Cardiac muscle cell (in vitro differentiated cells and primary cell): ENCODE measurements at regions not wholly inside any gene's neighbourhood (a gene's known extent, or its start where the extent isn't known, plus 50 kb on each side); places are given as distances from the start of the nearest gene placed in this dataset.

ENCODE experiments used
- DNase-seq, 2 donors: peaks; one replicate each; pipeline versions ENCODE4 v3.0.0 to v3.0.0-alpha.2; 2010 to 2017; ENCODE audit warnings: low read depth in 1 of 2, low spot score in 1 of 2
- H3K27ac ChIP-seq: fragments of 200-600 bp; sonication (generic); 2 replicates; pipeline ENCODE4 v1.5.1; 2016
- H3K27me3 ChIP-seq: fragments of 200-600 bp; sonication (generic); 2 replicates; pipeline ENCODE4 v1.6.0; 2016; ENCODE audit warnings: control low read depth
- H3K36me3 ChIP-seq: fragments of 200-600 bp; sonication (generic); 2 replicates; pipeline ENCODE4 v1.5.1; 2016; ENCODE audit warnings: control low read depth
- H3K4me1 ChIP-seq: fragments of 200-600 bp; sonication (generic); 2 replicates; pipeline ENCODE4 v1.8.1; 2017; ENCODE audit warnings: low read depth, mild to moderate bottlenecking, mixed run types
- H3K4me3 ChIP-seq: fragments of 200-600 bp; sonication (generic); 2 replicates; pipeline ENCODE4 v1.5.1; 2016; ENCODE audit warnings: mild to moderate bottlenecking
- H3K9me3 ChIP-seq: fragments of 200-600 bp; sonication (generic); 2 replicates; pipeline ENCODE4 v1.5.1; 2017; ENCODE audit warnings: low read depth, mild to moderate bottlenecking, control low read depth
- TF ChIP-seq, protein P1 (sequence below): IDR thresholded peaks from 2 replicates; pipeline ENCODE4 v1.5.1; 2012; ENCODE audit warnings: low read depth, mild to moderate bottlenecking, low read length

DNA sequence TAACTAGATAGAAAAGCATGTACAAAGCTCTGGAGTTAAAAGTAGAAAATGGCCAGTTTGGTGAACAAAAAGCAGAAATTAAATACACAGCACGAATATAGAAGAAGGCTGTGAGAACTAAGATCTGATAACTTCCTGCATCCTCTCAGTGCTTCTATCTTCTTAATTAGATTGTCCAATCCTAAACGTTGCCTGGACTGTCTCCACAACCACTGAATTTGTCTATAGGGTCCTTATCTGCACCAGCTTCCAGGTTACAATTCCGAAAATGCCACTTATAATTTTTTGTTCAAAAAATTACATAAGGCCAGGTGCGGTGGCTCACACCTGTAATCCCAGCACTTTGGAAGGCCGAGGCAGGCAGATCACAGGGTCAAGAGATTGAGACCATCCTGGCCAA, 626.3 kb downstream of the TBL1XR1 start:
- Histone ChIP-seq H3K36me3 (no peaks in the 10 kb centered on the region), H3K4me3 (no peak overlapping the region), H3K9me3 (no peaks in the 10 kb centered on the region), H3K27ac (no peak overlapping the region), H3K27me3 (no peaks in the 10 kb centered on the region), H3K4me1 (no peaks in the 10 kb centered on the region)
- TF ChIP-seq, protein P1, sequence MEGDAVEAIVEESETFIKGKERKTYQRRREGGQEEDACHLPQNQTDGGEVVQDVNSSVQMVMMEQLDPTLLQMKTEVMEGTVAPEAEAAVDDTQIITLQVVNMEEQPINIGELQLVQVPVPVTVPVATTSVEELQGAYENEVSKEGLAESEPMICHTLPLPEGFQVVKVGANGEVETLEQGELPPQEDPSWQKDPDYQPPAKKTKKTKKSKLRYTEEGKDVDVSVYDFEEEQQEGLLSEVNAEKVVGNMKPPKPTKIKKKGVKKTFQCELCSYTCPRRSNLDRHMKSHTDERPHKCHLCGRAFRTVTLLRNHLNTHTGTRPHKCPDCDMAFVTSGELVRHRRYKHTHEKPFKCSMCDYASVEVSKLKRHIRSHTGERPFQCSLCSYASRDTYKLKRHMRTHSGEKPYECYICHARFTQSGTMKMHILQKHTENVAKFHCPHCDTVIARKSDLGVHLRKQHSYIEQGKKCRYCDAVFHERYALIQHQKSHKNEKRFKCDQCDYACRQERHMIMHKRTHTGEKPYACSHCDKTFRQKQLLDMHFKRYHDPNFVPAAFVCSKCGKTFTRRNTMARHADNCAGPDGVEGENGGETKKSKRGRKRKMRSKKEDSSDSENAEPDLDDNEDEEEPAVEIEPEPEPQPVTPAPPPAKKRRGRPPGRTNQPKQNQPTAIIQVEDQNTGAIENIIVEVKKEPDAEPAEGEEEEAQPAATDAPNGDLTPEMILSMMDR: no peak
- no peak for DNase-seq

DNA sequence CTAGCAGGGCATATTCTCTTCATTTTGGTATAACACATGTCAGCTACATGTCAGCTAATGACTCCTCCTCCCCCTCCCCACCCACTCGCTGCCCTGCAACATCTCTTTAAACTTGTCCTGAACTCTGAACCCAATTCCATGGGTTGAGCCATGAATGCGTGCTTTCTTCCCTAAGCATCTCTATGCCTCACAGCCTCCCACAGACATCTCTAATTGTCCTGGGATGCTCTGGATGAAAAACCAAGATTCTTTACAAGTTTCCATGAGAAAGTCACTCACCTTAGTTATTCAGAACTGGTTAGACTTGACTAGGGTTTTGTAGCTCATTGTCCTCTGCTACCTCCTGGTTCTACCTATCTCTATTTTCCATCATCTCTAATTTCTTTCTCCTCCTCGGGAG, 629.1 kb downstream of the TBL1XR1 start:
- Histone ChIP-seq H3K9me3 (no peaks in the 10 kb centered on the region), H3K4me3 (no peak overlapping the region), H3K4me1 (no peaks in the 10 kb centered on the region), H3K36me3 (no peaks in the 10 kb centered on the region), H3K27ac (no peak overlapping the region), H3K27me3 (no peaks in the 10 kb centered on the region)
- no peak for DNase-seq
- TF ChIP-seq, protein P1: no peak

DNA sequence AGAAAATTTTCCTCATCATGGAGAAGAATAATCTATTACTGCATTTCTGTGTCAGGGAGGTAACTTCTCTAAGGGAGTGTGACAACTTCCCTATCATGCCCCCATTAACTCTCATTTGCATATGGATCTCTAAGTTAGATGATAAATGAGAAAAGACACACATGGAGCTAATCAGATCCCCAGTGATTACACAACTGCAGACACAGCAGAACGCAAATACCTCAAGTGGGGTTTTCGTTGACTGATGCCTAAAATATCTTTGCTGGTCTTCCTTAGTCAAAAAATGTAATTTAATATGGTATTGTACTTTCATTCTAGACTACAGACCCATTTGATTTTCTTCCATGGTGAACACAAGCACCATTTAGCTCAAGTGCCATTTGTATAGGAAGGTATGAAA, 630.5 kb downstream of the TBL1XR1 start:
- Histone ChIP-seq H3K4me3 (no peak overlapping the region), H3K4me1 (no peaks in the 10 kb centered on the region), H3K36me3 (no peaks in the 10 kb centered on the region), H3K27ac (no peak overlapping the region), H3K27me3 (no peaks in the 10 kb centered on the region), H3K9me3 (no peaks in the 10 kb centered on the region)
- TF ChIP-seq, protein P1: no peak
- DNase-seq: no peak

DNA sequence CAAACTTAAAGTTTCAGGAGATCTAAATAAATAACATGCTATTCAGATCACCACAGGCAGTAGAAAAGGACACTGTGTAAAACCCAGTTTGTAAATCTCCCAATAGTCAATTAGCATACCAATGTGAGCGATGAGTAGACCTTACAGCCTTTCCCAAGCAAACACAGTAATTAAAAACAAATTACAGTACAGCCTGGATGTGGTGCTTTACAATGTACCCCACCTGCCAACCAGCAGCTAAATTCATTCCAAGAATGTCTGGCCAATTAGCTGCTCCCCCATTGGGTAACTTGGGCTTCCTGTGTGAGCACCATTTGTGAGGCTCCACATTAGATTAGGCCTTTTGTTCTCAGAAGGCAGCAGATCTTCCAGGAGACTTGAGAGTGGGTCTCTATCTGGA, 635.0 kb downstream of the TBL1XR1 start:
- Histone ChIP-seq H3K27me3 (no peaks in the 10 kb centered on the region), H3K4me1 (no peaks in the 10 kb centered on the region), H3K9me3 (no peaks in the 10 kb centered on the region), H3K4me3 (no peak overlapping the region), H3K36me3 (no peaks in the 10 kb centered on the region), H3K27ac (no peak overlapping the region)
- DNase-seq: no peak
- TF ChIP-seq, protein P1: no peak

DNA sequence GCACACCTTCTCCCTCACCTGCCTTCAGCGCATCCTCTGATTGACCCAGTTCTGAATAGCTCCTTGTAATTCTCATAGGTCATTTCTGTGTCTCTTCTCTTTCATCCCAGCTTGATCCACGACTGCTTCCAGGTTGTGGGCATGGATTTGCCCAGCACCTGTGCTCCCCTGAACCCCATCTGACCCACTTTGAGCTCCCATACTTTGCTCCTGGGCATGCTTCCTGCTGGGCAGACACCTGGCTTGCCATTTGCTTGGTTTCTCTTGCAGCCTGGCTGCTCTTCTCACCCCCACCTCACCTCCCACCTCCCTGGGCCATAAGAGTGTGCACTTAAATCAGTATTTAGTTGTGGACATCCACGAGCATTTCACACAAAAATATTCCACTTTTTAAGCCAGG, 635.5 kb downstream of the TBL1XR1 start:
- Histone ChIP-seq H3K36me3 (no peaks in the 10 kb centered on the region), H3K4me3 (no peak overlapping the region), H3K27me3 (no peaks in the 10 kb centered on the region), H3K27ac (no peak overlapping the region), H3K4me1 (no peaks in the 10 kb centered on the region), H3K9me3 (no peaks in the 10 kb centered on the region)
- no peak for DNase-seq
- TF ChIP-seq, protein P1: no peak
